HepG2 (cell line): ENCODE measurements at regions not wholly inside any gene's neighbourhood (a gene's known extent, or its start where the extent isn't known, plus 50 kb on each side); places are given as distances from the start of the nearest gene placed in this dataset.
"Not testable (repeated sequence)": the region's sequence is repeated elsewhere in the genome, so short reads cannot be mapped to it uniquely, and the experiment has no call there.

ENCODE experiments used
- ATAC-seq: fragments of 200-7000 bp; cut with Tn5 transposase; 3 replicates; pipeline ENCODE4 v1.9.1; 2020; ENCODE audit warnings: mild to moderate bottlenecking, moderate library complexity
- BruUV-seq: library from RNA; stranded (reverse); fragments of 400-500 nt; replicated peaks from 2 replicates; lab custom pipeline; 2021; lab: Mats Ljungman, UMichigan
- CTCF ChIA-PET: fragments of 300-600 bp; formaldehyde crosslinking; extraction: SDS; loops from one replicate; lab custom pipeline; 2021; ENCODE audit warnings: low total read pairs, inconsistent platforms, low intra/inter-chr PET ratio; lab: Yijun Ruan, JAX
- POLR2A ChIA-PET: fragments of 350-600 bp; sonication (Branson Sonifier 250); formaldehyde crosslinking; loops from one replicate; lab custom pipeline; 2020; ENCODE audit warnings: antibody characterized with exemption, inconsistent platforms; lab: Yijun Ruan, JAX
- DNase-seq: peaks from one replicate; pipeline ENCODE4 v3.0.0-alpha.2; 2015; ENCODE audit warnings: low spot score
- FAIRE-seq: peaks from 3 replicates; lab custom pipeline; 2011; peaks lifted over from hg19 to GRCh38; lab: Jason Lieb, UNC
- H2AFZ ChIP-seq: one replicate; pipeline ENCODE4 v1.6.1; 2011; ENCODE audit warnings: low read length, inconsistent platforms
- H3K27ac ChIP-seq: fragments of 300-600 bp; 3 replicates; pipeline ENCODE4 v1.8.0; 2011; ENCODE audit warnings: mixed run types, mild to moderate bottlenecking, mixed read lengths, low read length, inconsistent platforms; ENCODE audit not compliant: insufficient read depth; ENCODE audit errors: extremely low read length
- H3K27me3 ChIP-seq, 2 experiments: fragments of 200-600 bp in 1 of 2; 2 replicates in 1 of 2; 3 replicates in 1 of 2; pipeline versions ENCODE4 v1.6.0 to v1.8.0; 2011; ENCODE audit warnings: low read length in 2 of 2, mild to moderate bottlenecking in 2 of 2, moderate library complexity in 2 of 2, inconsistent platforms in 1 of 2; ENCODE audit not compliant: insufficient read depth in 2 of 2, control insufficient read depth in 1 of 2
- H3K36me3 ChIP-seq, 2 experiments: fragments of 200-600 bp in 1 of 2; replicated peaks in 1 of 2; 2 replicates in 1 of 2; 3 replicates in 1 of 2; pipeline versions ENCODE4 v1.5.1 to v1.8.0; 2011; ENCODE audit warnings: low read length in 2 of 2, inconsistent platforms in 1 of 2; ENCODE audit not compliant: insufficient read depth in 2 of 2, control insufficient read depth in 1 of 2
- H3K4me1 ChIP-seq: 2 replicates; pipeline ENCODE4 v1.5.1; 2012; ENCODE audit warnings: low read length, inconsistent platforms; ENCODE audit not compliant: insufficient read depth
- H3K4me2 ChIP-seq: 2 replicates; pipeline ENCODE4 v1.6.0; 2011; ENCODE audit warnings: low read depth, low read length, inconsistent platforms
- H3K4me3 ChIP-seq, 3 experiments: fragments of 200-600 bp in 1 of 3; sonication (generic), shearing (Covaris generic) in 1 of 3; replicated peaks in 1 of 3; 2 replicates each; pipeline ENCODE4 v1.5.1; 2011 to 2016; ENCODE audit warnings: low read length in 3 of 3, inconsistent platforms in 2 of 3, low read depth in 2 of 3, mild to moderate bottlenecking in 2 of 3, control low read depth in 1 of 3, mixed read lengths in 1 of 3; ENCODE audit not compliant: insufficient read depth in 1 of 3
- H3K79me2 ChIP-seq: one replicate; pipeline ENCODE4 v1.6.1; 2011; ENCODE audit warnings: low read length, inconsistent platforms; ENCODE audit not compliant: insufficient read depth
- H3K9ac ChIP-seq: 2 replicates; pipeline ENCODE4 v1.6.0; 2011; ENCODE audit warnings: mild to moderate bottlenecking, low read depth, low read length, inconsistent platforms; ENCODE audit not compliant: insufficient read depth
- H3K9me3 ChIP-seq: 2 replicates; pipeline ENCODE4 v1.5.1; 2012; ENCODE audit warnings: mild to moderate bottlenecking, low read length
- H4K20me1 ChIP-seq: 2 replicates; pipeline ENCODE4 v1.6.0; 2011; ENCODE audit warnings: inconsistent platforms, mild to moderate bottlenecking, low read length, moderate library complexity; ENCODE audit not compliant: insufficient read depth
- ARNT2 ChIP-seq: sonication (generic); formaldehyde crosslinking; IDR thresholded peaks from 2 replicates; pipeline ENCODE4 v1.8.0; 2022; ENCODE audit warnings: mild to moderate bottlenecking, low read depth, missing genetic modification reagents, moderate library complexity
- CTCF ChIP-seq: sonication (generic); formaldehyde crosslinking; IDR thresholded peaks from 2 replicates; pipeline ENCODE4 v1.5.0; 2020; ENCODE audit warnings: mild to moderate bottlenecking, missing genetic modification reagents, moderate library complexity
- KAT7 ChIP-seq: IDR thresholded peaks from 2 replicates; pipeline ENCODE4 v1.6.1; 2018; ENCODE audit warnings: borderline replicate concordance, missing compliant biosample characterization
- MAZ ChIP-seq, 2 experiments: sonication (generic) in 1 of 2; formaldehyde crosslinking in 1 of 2; IDR thresholded peaks; 2 replicates each; pipeline versions ENCODE4 v1.5.0 to v1.6.1; 2012 to 2020; ENCODE audit warnings: low read depth in 2 of 2, mild to moderate bottlenecking in 2 of 2, borderline replicate concordance in 1 of 2, improper control_type of control experiment in 1 of 2, low read length in 1 of 2, missing genetic modification reagents in 1 of 2, moderate library complexity in 1 of 2
- NR2F2 ChIP-seq: IDR thresholded peaks from 2 replicates; pipeline ENCODE4 v1.6.1; 2012; ENCODE audit warnings: low read depth, inconsistent platforms, borderline replicate concordance
- STAG1 ChIP-seq: sonication (generic); formaldehyde crosslinking; IDR thresholded peaks from 2 replicates; pipeline ENCODE4 v1.4.0; 2020; ENCODE audit warnings: missing genetic modification reagents
- TBL1XR1 ChIP-seq: fragments of 150-350 bp; IDR thresholded peaks from 2 replicates; pipeline ENCODE4 v1.6.1; 2014; ENCODE audit warnings: borderline replicate concordance, low read length; ENCODE audit not compliant: partially characterized antibody
- ZIK1 ChIP-seq: sonication (generic); formaldehyde crosslinking; IDR thresholded peaks from 2 replicates; pipeline ENCODE4 v1.5.0; 2020; ENCODE audit warnings: mild to moderate bottlenecking, low read depth, missing genetic modification reagents, borderline replicate concordance
- ZNF335 ChIP-seq: sonication (generic); formaldehyde crosslinking; IDR thresholded peaks from 2 replicates; pipeline ENCODE4 v1.4.0; 2020; ENCODE audit warnings: missing genetic modification reagents
- ZNF350 ChIP-seq: sonication (generic); formaldehyde crosslinking; IDR thresholded peaks from 2 replicates; pipeline ENCODE4 v1.4.0; 2020; ENCODE audit warnings: mild to moderate bottlenecking, low read depth, missing genetic modification reagents, borderline replicate concordance
- ZNF724P ChIP-seq: sonication (generic); formaldehyde crosslinking; IDR thresholded peaks from 2 replicates; pipeline ENCODE4 v1.8.0; 2022; ENCODE audit warnings: missing genetic modification reagents, borderline replicate concordance
- WGBS: methylation state at CpG from one replicate; pipeline ENCODE4 v1.1.6; 2017; ENCODE audit warnings: low lambda C conversion rate; 5-methylcytosine and 5-hydroxymethylcytosine counted together
- in situ Hi-C: cut with HindIII; loops from 2 replicates; pipeline ENCODE4 v1.10.0; 2017; ENCODE audit warnings: low pct_unique_long_range_greater_than_20kb; ENCODE audit not compliant: extremely low pct_ligation_motif_present
- intact Hi-C: fragments of 100-400 bp; cut with micrococcal nuclease; formaldehyde crosslinking; loops from one replicate; pipeline ENCODE4 v1.10.0; 2022; ENCODE audit not compliant: unreplicated experiment
- TF ChIP-seq, protein P1 (sequence below): sonication (generic); formaldehyde crosslinking; IDR thresholded peaks from 2 replicates; pipeline ENCODE4 v1.9.0; 2022; ENCODE audit warnings: missing genetic modification reagents, mild to moderate bottlenecking, borderline replicate concordance

DNA sequence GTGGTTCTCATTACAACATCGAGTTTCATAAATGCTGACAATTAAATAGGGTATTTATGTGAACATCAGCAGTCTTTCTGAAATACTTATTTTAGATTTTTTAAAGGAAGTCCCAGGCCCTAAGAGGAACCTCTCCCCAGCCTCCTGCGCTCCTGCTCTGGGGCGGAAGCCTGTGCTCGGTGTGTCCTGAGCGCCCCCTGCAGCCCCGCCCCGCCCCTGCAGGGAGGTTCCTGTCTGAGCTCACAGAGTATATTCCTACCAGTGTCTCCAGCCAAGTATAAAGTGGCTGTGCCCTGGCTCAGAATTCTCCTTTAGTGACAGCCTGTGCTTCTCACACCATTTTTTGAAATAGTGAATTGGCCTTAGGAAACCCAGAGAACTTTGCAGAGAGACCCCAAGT is 567.9 kb downstream of the GOLGA6L6 start:
- Histone ChIP-seq H3K27ac (no peak overlapping the region), H3K79me2 (no peaks in the 10 kb centered on the region), H3K9me3 (peaks cover 37% of the 10 kb centered on the region), H3K9ac (no peak overlapping the region), H2AFZ (no peak overlapping the region), H3K27me3 (no peaks in the 10 kb centered on the region; a peak in 1 of 5 replicates), H3K4me1 (no peaks in the 10 kb centered on the region), H3K4me3 (no peak overlapping the region), H3K4me2 (no peak overlapping the region), H3K36me3 (no peaks in the 10 kb centered on the region), H4K20me1 (no peaks in the 10 kb centered on the region)
- DNase-seq (no peak), ATAC-seq (no peak), FAIRE-seq (no peak)
- intact Hi-C loops (no loop called here), in situ Hi-C loops (no loop called here)
- ChIA-PET CTCF (no interaction called here), POLR2A (no interaction called here)
- no peak for TF ChIP-seq ZIK1 (CRISPR knock-in tag)
- TF ChIP-seq ARNT2 (CRISPR knock-in tag): no peak
- no peak for TF ChIP-seq MAZ (IDR thresholded peaks at IDR 0.05; ENCODE audit: borderline replicate concordance, low read depth, low read length)
- TF ChIP-seq MAZ (CRISPR knock-in tag; IDR thresholded peaks at IDR 0.05; ENCODE audit: low read depth): no peak
- TF ChIP-seq TBL1XR1: no peak
- TF ChIP-seq KAT7 (CRISPR knock-in tag): no peak
- TF ChIP-seq, protein P1, sequence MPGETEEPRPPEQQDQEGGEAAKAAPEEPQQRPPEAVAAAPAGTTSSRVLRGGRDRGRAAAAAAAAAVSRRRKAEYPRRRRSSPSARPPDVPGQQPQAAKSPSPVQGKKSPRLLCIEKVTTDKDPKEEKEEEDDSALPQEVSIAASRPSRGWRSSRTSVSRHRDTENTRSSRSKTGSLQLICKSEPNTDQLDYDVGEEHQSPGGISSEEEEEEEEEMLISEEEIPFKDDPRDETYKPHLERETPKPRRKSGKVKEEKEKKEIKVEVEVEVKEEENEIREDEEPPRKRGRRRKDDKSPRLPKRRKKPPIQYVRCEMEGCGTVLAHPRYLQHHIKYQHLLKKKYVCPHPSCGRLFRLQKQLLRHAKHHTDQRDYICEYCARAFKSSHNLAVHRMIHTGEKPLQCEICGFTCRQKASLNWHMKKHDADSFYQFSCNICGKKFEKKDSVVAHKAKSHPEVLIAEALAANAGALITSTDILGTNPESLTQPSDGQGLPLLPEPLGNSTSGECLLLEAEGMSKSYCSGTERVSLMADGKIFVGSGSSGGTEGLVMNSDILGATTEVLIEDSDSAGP: no peak
- no peak for TF ChIP-seq ZNF724P
- TF ChIP-seq NR2F2: no peak
- no peak for TF ChIP-seq ZNF335 (CRISPR knock-in tag)
- TF ChIP-seq STAG1: peak; percentile 47
- no peak for TF ChIP-seq ZNF350 (CRISPR knock-in tag)
- TF ChIP-seq CTCF: peak; percentile 37
- WGBS: 12% methylated on average over 6 of the region's 7 CpGs
- no TSS peak for BruUV-seq

DNA sequence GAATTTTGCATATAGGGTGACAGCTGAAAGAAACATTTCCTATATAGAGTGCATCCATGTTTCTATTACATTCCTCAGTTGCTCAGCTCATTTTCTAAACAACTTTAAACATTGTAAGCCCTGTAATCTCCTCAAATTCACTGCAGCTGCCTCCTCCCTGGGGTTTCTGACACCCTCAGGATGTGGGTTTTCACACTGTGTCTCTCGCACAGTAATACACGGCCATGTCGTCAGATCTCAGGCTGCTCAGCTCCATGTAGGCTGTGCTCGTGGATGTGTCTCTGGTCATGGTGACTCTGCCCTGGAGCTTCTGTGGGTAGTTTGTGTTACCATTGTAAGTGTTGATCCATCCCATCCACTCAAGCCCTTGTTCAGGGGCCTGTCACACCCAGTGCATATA is 569.0 kb downstream of the GOLGA6L6 start:
- H4K20me1 ChIP-seq, H3K27me3 ChIP-seq, FAIRE-seq, ATAC-seq, H3K4me3 ChIP-seq, H3K4me2 ChIP-seq, H3K27ac ChIP-seq, DNase-seq, H3K36me3 ChIP-seq, H3K9ac ChIP-seq, H3K4me1 ChIP-seq, POLR2A ChIA-PET, CTCF ChIA-PET, H2AFZ ChIP-seq, H3K79me2 ChIP-seq, in situ Hi-C loops, BruUV-seq, intact Hi-C loops: not testable (repeated sequence)
- peaks cover 42% of the 10 kb centered on the region for H3K9me3 ChIP-seq
- 46% methylated on average over 4 of the region's 4 CpGs for whole genome bisulfite sequencing
